Subcutaneous abdominal adipose tissue (tissue), 5 donors: ENCODE measurements at regions not wholly inside any gene's neighbourhood (a gene's known extent, or its start where the extent isn't known, plus 50 kb on each side); places are given as distances from the start of the nearest gene placed in this dataset.

Experiments
- H3K27ac ChIP-seq: one replicate; pipeline ENCODE4 v1.7.0; 2013; ENCODE audit warnings: low read depth, mild to moderate bottlenecking, inconsistent platforms, low read length, moderate library complexity
- H3K27me3 ChIP-seq, 5 donors: one replicate each; pipeline ENCODE4 v1.7.0; 2013; ENCODE audit warnings: low read length in 5 of 5, inconsistent platforms in 1 of 5; ENCODE audit not compliant: control insufficient read depth in 5 of 5, insufficient read depth in 4 of 5
- H3K36me3 ChIP-seq, 5 donors: one replicate each; pipeline ENCODE4 v1.7.0; 2013; ENCODE audit warnings: low read length in 5 of 5; ENCODE audit not compliant: control insufficient read depth in 5 of 5, insufficient read depth in 5 of 5
- H3K4me1 ChIP-seq, 5 donors: one replicate each; pipeline ENCODE4 v1.7.0; 2013; ENCODE audit warnings: low read length in 5 of 5, mild to moderate bottlenecking in 3 of 5, moderate library complexity in 1 of 5; ENCODE audit not compliant: control insufficient read depth in 5 of 5, insufficient read depth in 5 of 5
- H3K4me3 ChIP-seq, 5 donors: one replicate each; pipeline ENCODE4 v1.7.0; 2013; ENCODE audit warnings: low read length in 5 of 5, low read depth in 1 of 5
- H3K9ac ChIP-seq, 5 donors: one replicate each; pipeline ENCODE4 v1.7.0; 2013; ENCODE audit warnings: low read length in 5 of 5, mild to moderate bottlenecking in 4 of 5, moderate library complexity in 3 of 5
- H3K9me3 ChIP-seq, 5 donors: one replicate each; pipeline ENCODE4 v1.7.0; 2013; ENCODE audit warnings: low read length in 5 of 5; ENCODE audit not compliant: control insufficient read depth in 5 of 5
- donor health status: healthy.
- donor health status: healthy.
- donor health status: healthy.
- donor health status: healthy.
- donor health status: healthy.

DNA sequence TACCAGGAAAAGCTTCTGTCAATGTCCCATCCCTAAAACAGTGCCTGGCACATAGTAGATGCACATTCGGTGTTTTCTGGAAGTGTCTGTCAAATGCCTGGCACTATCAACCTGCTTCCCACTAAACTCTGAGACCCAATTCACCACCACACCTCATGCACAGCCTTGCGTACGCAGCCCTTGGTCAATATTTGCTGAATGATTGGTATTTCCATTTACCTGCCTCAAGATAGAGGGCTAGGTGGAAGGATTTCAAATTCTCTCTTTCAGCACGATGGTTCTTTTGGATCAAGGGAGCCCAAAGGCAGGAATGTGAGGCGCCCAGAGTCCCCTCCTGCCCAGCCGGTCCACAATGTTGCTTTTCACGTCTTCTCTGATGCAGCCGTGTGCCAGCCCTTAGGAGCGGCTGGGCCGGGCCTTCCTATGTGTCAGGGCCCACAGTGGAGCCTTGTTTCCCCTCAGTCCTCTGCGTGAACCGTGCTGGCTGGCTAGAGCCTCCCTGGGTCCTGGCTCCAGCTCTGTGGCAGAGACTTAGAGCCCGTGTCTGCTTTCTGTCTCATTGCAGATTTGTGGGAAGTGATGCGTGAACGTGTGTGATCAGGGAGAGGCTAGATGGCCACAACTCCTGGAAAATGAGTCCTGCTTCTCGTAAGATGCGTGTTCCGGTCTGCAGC, 99.9 kb upstream of the RFLNA start:
- no peaks in the 10 kb centered on the region for H3K36me3 ChIP-seq
- peaks cover 0 to 26% (median 20%) of the 10 kb centered on the region in 5 donors for H3K9me3 ChIP-seq
- H3K27me3 ChIP-seq = peaks cover 0 to 3% (median 0%) of the 10 kb centered on the region in 5 donors
- H3K4me1 ChIP-seq = no peaks in the 10 kb centered on the region
- H3K4me3 ChIP-seq = no peak overlapping the region
- no peak overlapping the region for H3K9ac ChIP-seq
- H3K27ac ChIP-seq = no peak overlapping the region

DNA sequence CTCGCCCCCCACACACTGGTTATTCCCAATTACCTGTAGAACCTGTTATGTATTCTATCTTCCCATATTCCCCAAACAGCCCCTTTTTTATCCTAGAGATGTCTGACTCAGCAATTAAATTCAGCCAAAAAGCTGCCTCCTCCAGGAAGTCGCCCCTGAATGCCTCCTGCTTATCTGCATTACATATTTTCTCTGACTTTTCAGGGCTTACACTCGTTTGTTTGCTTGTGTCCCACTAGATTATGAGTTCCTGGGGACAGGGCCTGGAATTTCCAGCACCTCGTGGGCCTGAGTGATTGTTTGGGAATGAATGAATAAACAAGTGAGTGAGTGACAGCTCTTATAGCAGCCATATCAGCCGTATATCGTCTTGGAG, 99.3 kb upstream of the RFLNA start:
- Histone ChIP-seq H3K27ac (no peak overlapping the region), H3K36me3 (no peaks in the 10 kb centered on the region), H3K9me3 (peaks cover 0 to 26% (median 20%) of the 10 kb centered on the region in 5 donors), H3K27me3 (peaks cover 0 to 3% (median 0%) of the 10 kb centered on the region in 5 donors), H3K4me3 (no peak overlapping the region), H3K9ac (no peak overlapping the region), H3K4me1 (no peaks in the 10 kb centered on the region)

DNA sequence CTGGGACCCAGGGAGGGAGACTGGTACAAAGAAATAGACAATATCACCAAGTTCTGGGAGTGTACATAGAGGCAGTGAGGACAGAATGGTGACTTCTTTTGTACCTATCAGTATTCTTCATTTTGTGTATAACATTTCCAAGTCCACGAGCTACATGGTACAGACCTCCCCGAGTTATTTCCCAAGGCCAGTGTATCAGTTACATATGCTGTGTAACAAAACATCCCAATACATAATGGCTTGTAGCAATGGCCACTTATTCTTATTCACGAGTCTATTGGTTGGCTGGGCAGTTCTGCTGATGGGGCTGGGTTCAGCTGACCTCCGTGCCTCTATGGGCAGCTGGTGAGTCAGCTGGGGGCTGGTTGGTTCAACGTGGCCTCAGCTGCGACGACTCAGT, 98.7 kb upstream of the RFLNA start:
- Histone ChIP-seq H3K9ac (no peak overlapping the region), H3K36me3 (no peaks in the 10 kb centered on the region), H3K4me3 (peak overlapping the region in 1 of 5 donors; percentile 24), H3K9me3 (peaks cover 0 to 26% (median 20%) of the 10 kb centered on the region in 5 donors), H3K27me3 (peaks cover 0 to 3% (median 0%) of the 10 kb centered on the region in 5 donors), H3K27ac (no peak overlapping the region), H3K4me1 (no peaks in the 10 kb centered on the region)

DNA sequence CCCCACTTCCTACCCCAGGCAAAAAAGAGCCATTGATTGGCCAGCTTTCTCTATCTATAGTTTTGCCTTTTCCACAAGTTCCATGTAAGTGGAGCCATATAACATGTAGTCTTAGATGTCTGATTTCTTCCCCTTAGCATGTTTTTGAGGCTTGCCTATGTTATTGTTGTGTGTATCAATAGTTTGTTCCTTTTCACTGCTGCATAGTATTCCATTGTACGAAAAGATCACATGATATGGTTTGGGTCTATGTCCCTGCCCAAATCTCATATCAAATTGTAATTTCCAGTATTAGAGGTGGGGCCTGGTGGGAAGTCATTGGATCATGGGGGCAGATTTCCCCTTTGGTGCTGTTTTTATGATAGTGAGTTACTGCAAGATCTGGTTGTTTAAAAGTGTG, 93.6 kb upstream of the RFLNA start:
- no peak overlapping the region for H3K4me3 ChIP-seq
- peaks cover 0 to 3% (median 0%) of the 10 kb centered on the region in 5 donors for H3K36me3 ChIP-seq
- no peaks in the 10 kb centered on the region for H3K27me3 ChIP-seq
- peaks cover 6 to 33% (median 28%) of the 10 kb centered on the region in 5 donors for H3K9me3 ChIP-seq
- H3K4me1 ChIP-seq = no peaks in the 10 kb centered on the region
- H3K27ac ChIP-seq = no peak overlapping the region
- no peak overlapping the region for H3K9ac ChIP-seq

DNA sequence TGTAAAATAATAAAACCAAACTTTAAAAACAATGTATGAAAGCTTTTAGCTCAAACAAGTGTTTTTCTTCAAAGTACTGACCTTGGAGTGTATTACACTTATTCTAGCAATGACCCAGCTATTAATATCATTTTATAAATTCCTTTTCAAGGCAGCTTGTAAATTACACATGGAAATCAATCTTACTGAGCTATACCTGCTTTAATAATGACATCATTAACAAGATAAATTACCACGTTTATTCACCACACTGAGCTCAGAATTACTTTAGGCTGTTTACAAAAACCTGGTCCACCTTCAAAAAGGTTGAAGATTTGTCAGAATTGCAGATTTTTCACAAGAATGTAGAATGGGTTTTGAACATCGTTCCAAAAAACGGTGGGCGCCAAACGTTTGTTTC, 91.7 kb upstream of the RFLNA start:
- H3K4me1 ChIP-seq = no peaks in the 10 kb centered on the region
- H3K9me3 ChIP-seq = peaks cover 6 to 21% (median 14%) of the 10 kb centered on the region in 5 donors
- peaks cover 0 to under 1% (median 0%) of the 10 kb centered on the region in 5 donors for H3K27me3 ChIP-seq
- H3K27ac ChIP-seq = no peak overlapping the region
- peaks cover 0 to 3% (median 0%) of the 10 kb centered on the region in 5 donors for H3K36me3 ChIP-seq
- H3K4me3 ChIP-seq = no peak overlapping the region
- H3K9ac ChIP-seq = no peak overlapping the region

DNA sequence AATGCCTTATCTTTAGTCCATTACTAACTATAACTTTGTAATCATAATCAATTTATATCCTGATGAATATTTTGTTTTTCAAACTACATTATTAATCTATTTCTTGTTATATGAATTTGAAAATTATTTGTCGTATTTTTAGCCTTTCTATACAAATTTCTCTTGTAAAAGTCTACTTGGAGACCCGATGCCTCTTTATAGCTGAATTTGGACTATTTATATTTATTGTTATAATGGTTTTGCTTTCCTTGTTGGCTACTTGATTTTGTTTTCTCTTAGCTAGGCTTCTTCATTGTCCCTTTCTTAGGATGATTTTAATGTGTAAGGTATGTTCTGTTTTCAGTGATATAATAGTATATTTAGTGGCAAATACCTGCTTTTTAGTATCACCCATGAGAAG, 89.5 kb upstream of the RFLNA start:
- Histone ChIP-seq H3K4me3 (no peak overlapping the region), H3K4me1 (no peaks in the 10 kb centered on the region), H3K9me3 (peaks cover 6 to 21% (median 14%) of the 10 kb centered on the region in 5 donors), H3K27ac (no peak overlapping the region), H3K36me3 (peaks cover 0 to 3% (median 0%) of the 10 kb centered on the region in 5 donors), H3K9ac (no peak overlapping the region), H3K27me3 (peaks cover 0 to 2% (median 0%) of the 10 kb centered on the region in 5 donors)

DNA sequence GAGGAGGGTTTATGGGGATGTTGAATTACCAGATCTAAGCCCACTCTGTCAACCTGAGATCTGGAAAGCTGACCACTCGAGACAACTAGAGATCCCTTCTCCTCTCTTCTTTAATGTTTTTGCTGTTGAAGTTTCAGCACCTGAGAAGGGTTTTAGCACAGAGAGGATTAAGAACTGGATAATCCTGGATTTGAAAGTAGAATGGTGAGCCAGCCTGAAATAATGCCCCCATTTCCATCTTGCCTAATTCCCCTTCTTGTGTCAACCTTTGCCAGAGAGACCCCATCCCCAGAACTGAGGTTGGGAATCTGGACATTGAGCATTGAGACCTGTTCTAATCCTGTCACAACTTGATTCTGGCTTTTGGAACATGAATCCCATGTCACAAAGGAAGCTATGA, 87.8 kb upstream of the RFLNA start:
- Histone ChIP-seq H3K27me3 (peaks cover 0 to 2% (median 0%) of the 10 kb centered on the region in 5 donors), H3K27ac (no peak overlapping the region), H3K9ac (no peak overlapping the region), H3K9me3 (peaks cover 6 to 26% (median 21%) of the 10 kb centered on the region in 5 donors), H3K4me1 (no peaks in the 10 kb centered on the region), H3K4me3 (no peak overlapping the region), H3K36me3 (peaks cover 0 to 3% (median 0%) of the 10 kb centered on the region in 5 donors)

DNA sequence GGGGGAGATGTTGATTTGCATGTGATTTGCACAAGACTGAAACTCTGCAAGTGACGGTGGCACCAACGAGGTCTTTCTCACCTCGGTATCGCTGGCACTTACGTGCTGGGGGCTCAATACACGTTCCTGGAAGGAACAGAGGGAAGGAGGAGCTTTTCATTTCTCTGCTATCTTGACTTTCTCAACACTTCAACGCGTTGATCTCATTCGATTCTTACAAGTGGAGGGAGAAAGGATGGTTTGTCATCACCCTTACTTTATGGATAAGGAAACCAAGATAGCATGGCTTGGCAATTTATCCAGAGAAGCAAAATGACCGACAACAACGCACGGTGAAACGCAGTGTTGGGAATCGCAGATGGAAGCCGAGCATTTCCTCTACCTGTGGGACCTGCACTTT, 87.3 kb upstream of the RFLNA start:
- H3K4me3 ChIP-seq = no peak overlapping the region
- no peak overlapping the region for H3K27ac ChIP-seq
- H3K9ac ChIP-seq = no peak overlapping the region
- no peaks in the 10 kb centered on the region for H3K4me1 ChIP-seq
- peaks cover 6 to 26% (median 21%) of the 10 kb centered on the region in 5 donors for H3K9me3 ChIP-seq
- H3K36me3 ChIP-seq = peaks cover 0 to 3% (median 0%) of the 10 kb centered on the region in 5 donors
- H3K27me3 ChIP-seq = peaks cover 0 to 2% (median 0%) of the 10 kb centered on the region in 5 donors

DNA sequence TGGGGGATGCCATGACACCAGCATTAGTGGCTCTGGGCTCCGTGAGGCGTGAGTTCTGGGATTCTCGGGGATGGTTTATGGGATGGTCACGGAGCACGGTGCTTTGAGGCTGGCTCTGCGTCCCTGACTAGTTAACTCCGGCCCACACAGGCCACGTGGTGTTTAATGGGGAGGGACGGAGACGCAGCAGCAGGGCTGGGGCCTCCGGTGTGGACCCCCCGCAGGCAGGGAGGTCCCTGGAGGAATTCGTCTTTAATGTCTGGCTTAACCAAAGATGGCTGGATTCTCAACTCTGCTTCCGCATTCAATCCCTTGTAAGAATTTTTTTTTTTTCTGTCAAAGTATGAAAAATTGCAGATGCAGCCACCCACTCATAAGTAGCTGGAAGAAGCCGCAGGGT, 86.4 kb upstream of the RFLNA start:
- H3K36me3 ChIP-seq = peaks cover 0 to 3% (median 0%) of the 10 kb centered on the region in 5 donors
- no peak overlapping the region for H3K4me3 ChIP-seq
- peaks cover 6 to 26% (median 22%) of the 10 kb centered on the region in 5 donors for H3K9me3 ChIP-seq
- H3K9ac ChIP-seq = no peak overlapping the region
- no peaks in the 10 kb centered on the region for H3K4me1 ChIP-seq
- no peak overlapping the region for H3K27ac ChIP-seq
- peaks cover 0 to 2% (median 0%) of the 10 kb centered on the region in 5 donors for H3K27me3 ChIP-seq

DNA sequence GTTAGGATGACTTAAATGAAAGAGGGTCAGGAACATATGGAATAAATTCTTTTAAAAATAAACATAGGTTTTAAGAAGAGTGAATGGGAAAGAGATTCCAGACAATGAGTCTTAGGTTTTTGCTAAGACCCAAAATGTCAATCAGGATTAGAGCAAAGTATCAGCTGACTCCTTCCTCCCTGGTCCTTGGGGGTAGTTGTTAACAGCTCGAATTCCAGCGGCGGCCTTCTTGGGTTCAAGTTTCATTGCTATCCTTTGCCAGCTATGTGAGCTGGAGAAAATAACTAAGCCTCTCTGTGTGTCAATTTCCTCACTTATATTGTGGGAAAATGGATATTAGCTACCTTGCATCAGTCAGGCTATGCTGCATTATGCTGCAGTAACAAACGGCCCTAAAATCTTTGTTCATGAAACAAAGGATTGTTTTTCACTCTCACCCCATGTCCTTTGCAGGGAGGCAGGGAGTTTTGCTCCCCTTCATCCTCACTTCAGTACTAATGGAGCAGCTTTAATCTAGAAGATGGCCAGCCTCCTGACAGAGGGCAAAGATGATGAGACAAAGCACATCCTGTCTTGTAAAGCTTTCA, 83.8 kb upstream of the RFLNA start:
- H3K36me3 ChIP-seq = no peaks in the 10 kb centered on the region

More for the DNA sequence above, 83.8 kb upstream of the RFLNA start:
- Histone ChIP-seq H3K4me3 (no peak overlapping the region), H3K27me3 (peaks cover 0 to 6% (median 0%) of the 10 kb centered on the region in 5 donors), H3K9ac (no peak overlapping the region), H3K4me1 (no peaks in the 10 kb centered on the region), H3K27ac (no peak overlapping the region), H3K9me3 (peaks cover 0 to 34% (median 25%) of the 10 kb centered on the region in 5 donors)
